ENCODE measurements at regions not wholly inside any gene's neighbourhood (a gene's known extent, or its start where the extent isn't known, plus 50 kb on each side); places are given as distances from the start of the nearest gene placed in this dataset.

DNA sequence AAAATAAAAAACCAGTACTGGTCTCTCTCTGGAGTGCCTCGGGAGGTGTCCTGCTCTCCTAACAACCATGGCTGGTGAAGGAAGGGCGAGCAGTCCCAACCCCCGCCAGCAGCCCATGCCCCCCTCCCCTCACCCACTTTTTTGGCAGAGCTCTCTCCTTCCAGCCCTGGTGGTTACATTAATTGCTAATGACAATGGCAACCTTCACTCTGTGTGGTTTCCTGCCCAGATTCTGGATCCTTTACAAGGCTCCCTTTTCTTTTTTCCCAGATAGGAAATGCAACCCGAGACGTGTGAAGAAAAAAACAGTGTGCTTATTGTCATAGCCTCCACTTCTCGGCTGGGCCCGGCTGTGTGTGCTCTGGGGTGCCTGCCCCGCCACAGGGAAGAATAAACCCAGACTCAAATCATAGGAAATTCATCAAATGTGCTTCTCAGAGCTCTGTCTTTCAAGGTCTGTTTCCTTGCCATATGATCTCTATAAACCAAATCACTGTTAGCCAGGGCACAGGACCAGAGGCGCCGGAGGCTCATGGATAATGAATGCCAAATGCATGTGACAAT, 513.0 kb downstream of the SOX6 start (continued):
- TF ChIP-seq ZNF513 (CRISPR knock-in tag; conservative IDR thresholded peaks at IDR 0.05): no peak

- CTCF ChIA-PET (ENCODE audit: low intra/inter-chr PET ratio, low total read pairs): no interaction called here
- no peak overlapping the region for H3K27ac ChIP-seq (ENCODE audit: extremely low read length, insufficient read depth, low read length)
- no TSS peak for BruUV-seq (replicated peaks)
- H3K79me2 ChIP-seq (ENCODE audit: insufficient read depth, low read length): no peaks in the 10 kb centered on the region
- POLR2A ChIA-PET: no interaction called here
- TF ChIP-seq ZNF652 (CRISPR knock-in tag; IDR thresholded peaks at IDR 0.05; ENCODE audit: borderline replicate concordance, low read depth): no peak
- TF ChIP-seq, protein P1, sequence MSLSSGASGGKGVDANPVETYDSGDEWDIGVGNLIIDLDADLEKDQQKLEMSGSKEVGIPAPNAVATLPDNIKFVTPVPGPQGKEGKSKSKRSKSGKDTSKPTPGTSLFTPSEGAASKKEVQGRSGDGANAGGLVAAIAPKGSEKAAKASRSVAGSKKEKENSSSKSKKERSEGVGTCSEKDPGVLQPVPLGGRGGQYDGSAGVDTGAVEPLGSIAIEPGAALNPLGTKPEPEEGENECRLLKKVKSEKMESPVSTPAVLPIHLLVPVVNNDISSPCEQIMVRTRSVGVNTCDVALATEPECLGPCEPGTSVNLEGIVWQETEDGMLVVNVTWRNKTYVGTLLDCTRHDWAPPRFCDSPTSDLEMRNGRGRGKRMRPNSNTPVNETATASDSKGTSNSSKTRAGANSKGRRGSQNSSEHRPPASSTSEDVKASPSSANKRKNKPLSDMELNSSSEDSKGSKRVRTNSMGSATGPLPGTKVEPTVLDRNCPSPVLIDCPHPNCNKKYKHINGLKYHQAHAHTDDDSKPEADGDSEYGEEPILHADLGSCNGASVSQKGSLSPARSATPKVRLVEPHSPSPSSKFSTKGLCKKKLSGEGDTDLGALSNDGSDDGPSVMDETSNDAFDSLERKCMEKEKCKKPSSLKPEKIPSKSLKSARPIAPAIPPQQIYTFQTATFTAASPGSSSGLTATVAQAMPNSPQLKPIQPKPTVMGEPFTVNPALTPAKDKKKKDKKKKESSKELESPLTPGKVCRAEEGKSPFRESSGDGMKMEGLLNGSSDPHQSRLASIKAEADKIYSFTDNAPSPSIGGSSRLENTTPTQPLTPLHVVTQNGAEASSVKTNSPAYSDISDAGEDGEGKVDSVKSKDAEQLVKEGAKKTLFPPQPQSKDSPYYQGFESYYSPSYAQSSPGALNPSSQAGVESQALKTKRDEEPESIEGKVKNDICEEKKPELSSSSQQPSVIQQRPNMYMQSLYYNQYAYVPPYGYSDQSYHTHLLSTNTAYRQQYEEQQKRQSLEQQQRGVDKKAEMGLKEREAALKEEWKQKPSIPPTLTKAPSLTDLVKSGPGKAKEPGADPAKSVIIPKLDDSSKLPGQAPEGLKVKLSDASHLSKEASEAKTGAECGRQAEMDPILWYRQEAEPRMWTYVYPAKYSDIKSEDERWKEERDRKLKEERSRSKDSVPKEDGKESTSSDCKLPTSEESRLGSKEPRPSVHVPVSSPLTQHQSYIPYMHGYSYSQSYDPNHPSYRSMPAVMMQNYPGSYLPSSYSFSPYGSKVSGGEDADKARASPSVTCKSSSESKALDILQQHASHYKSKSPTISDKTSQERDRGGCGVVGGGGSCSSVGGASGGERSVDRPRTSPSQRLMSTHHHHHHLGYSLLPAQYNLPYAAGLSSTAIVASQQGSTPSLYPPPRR (CRISPR knock-in tag; IDR thresholded peaks at IDR 0.05; ENCODE audit: borderline replicate concordance): no peak
- DNase-seq (ENCODE audit: low spot score) (no peak), ATAC-seq (no peak), FAIRE-seq (no peak)
- H3K36me3 ChIP-seq (replicated peaks in 1 of 2; ENCODE audit: control insufficient read depth in 1 of 2, insufficient read depth in 2 of 2, low read length in 2 of 2): no peaks in the 10 kb centered on the region
- H4K20me1 ChIP-seq (ENCODE audit: insufficient read depth, low read length): no peaks in the 10 kb centered on the region
- intact Hi-C loops (cut with micrococcal nuclease; ENCODE audit: unreplicated experiment): no loop called here
- H3K27me3 ChIP-seq (ENCODE audit: control insufficient read depth in 1 of 2, insufficient read depth in 2 of 2, low read length in 2 of 2): peaks cover 0 to 3% of the 10 kb centered on the region in 2 experiments; a peak in 1 of 5 replicates
- no peaks in the 10 kb centered on the region for H3K9me3 ChIP-seq (ENCODE audit: low read length)
- no peak overlapping the region for H3K9ac ChIP-seq (ENCODE audit: insufficient read depth, low read depth, low read length)
- in situ Hi-C loops (cut with HindIII; ENCODE audit: extremely low pct_ligation_motif_present, low pct_unique_long_range_greater_than_20kb): no loop called here
- H3K4me2 ChIP-seq (ENCODE audit: low read depth, low read length): no peak overlapping the region
- no peaks in the 10 kb centered on the region for H3K4me1 ChIP-seq (ENCODE audit: insufficient read depth, low read length)
- H2AFZ ChIP-seq (ENCODE audit: low read length): no peak overlapping the region
- no peak overlapping the region for H3K4me3 ChIP-seq (replicated peaks in 1 of 3; ENCODE audit: insufficient read depth in 1 of 3, low read depth in 2 of 3, low read length in 3 of 3)
Measured at GRCh38 chr11:15845261-15845660, 511.1 kb downstream of the SOX6 start.
